22Rv1 (cell line): ENCODE measurements at regions not wholly inside any gene's neighbourhood (a gene's known extent, or its start where the extent isn't known, plus 50 kb on each side); places are given as distances from the start of the nearest gene placed in this dataset.

Experiments used
- CTCF ChIP-seq: fragments of 450-650 bp; IDR thresholded peaks from 2 replicates; pipeline ENCODE4 v1.5.1; 2017; ENCODE audit warnings: mild to moderate bottlenecking
- ZFX ChIP-seq: fragments of 450-650 bp; IDR thresholded peaks from 2 replicates; pipeline ENCODE4 v1.6.1; 2017; ENCODE audit warnings: antibody characterized with exemption, borderline replicate concordance

GRCh38 chr5:174305241-174305681, 259.8 kb downstream of the NSG2 start:
- TF ChIP-seq CTCF (no peak), ZFX (no peak)
